ENCODE measurements at regions not wholly inside any gene's neighbourhood (a gene's known extent, or its start where the extent isn't known, plus 50 kb on each side); places are given as distances from the start of the nearest gene placed in this dataset.

DNA sequence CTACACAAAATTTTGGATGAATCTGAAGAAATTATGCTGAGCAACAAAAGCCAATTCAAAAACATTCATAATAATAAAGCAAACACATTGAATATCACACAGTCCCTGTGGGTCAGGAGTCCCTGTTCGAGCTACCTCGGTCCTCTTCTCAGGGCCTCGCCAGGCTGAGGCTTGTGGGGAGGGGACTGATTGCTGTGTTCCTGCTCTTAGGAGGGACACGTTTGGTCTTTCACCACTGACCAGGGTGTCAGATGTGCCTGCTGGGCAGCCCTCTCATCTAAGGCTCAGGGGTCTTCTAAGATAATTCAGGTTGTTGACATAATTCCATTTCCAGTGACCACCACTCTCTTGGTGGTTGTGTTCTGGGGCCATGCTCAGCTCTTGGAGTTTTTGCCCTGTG lies 233.8 kb upstream of the PPP2R2D start:
- TF ChIP-seq, protein P1, sequence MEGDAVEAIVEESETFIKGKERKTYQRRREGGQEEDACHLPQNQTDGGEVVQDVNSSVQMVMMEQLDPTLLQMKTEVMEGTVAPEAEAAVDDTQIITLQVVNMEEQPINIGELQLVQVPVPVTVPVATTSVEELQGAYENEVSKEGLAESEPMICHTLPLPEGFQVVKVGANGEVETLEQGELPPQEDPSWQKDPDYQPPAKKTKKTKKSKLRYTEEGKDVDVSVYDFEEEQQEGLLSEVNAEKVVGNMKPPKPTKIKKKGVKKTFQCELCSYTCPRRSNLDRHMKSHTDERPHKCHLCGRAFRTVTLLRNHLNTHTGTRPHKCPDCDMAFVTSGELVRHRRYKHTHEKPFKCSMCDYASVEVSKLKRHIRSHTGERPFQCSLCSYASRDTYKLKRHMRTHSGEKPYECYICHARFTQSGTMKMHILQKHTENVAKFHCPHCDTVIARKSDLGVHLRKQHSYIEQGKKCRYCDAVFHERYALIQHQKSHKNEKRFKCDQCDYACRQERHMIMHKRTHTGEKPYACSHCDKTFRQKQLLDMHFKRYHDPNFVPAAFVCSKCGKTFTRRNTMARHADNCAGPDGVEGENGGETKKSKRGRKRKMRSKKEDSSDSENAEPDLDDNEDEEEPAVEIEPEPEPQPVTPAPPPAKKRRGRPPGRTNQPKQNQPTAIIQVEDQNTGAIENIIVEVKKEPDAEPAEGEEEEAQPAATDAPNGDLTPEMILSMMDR (IDR thresholded peaks at IDR 0.05; ENCODE audit: low read length): no peak
- no peak for TF ChIP-seq EZH2 (optimal IDR thresholded peaks at IDR 0.05; ENCODE audit: low read depth, low read length)

Data from MM.1S (cell line).